HG02763 (cell line): ENCODE measurements at regions not wholly inside any gene's neighbourhood (a gene's known extent, or its start where the extent isn't known, plus 50 kb on each side); places are given as distances from the start of the nearest gene placed in this dataset.
"Not testable (repeated sequence)": the region's sequence is repeated elsewhere in the genome, so short reads cannot be mapped to it uniquely, and the experiment has no call there.

Source experiments
- ATAC-seq: cut with Tn5 transposase; IDR thresholded peaks from one replicate; pipeline ENCODE4 v1.9.1; 2021; ENCODE audit warnings: mild to moderate bottlenecking, moderate library complexity; ENCODE audit not compliant: unreplicated experiment

GRCh38 chr11:116667318-116667717, 105.5 kb downstream of the BUD13 start:
- ATAC-seq: not testable (repeated sequence)

- ATAC-seq: not testable (repeated sequence)
Measured at GRCh38 chr11:116666673-116667249, 106.0 kb downstream of the BUD13 start.

DNA sequence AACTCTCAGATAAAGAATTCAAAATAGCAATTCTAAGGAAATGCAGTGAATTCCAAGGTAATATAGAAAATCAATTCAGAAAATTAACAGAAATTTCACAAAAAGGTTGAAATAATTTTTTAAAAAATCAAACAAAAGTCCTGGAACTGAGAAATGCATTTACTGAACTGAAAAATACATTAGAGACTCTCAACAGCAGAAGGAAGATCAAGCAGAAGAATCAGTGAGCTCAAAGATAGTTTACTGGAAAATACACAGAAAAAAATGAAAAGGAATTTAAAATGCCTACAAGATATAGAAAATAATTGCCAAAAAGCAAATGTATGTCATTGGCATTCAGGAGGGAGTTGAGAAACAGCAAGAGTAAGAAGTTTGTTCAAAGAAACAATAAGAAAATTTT, 107.3 kb downstream of the BUD13 start:
- no peak for ATAC-seq

DNA sequence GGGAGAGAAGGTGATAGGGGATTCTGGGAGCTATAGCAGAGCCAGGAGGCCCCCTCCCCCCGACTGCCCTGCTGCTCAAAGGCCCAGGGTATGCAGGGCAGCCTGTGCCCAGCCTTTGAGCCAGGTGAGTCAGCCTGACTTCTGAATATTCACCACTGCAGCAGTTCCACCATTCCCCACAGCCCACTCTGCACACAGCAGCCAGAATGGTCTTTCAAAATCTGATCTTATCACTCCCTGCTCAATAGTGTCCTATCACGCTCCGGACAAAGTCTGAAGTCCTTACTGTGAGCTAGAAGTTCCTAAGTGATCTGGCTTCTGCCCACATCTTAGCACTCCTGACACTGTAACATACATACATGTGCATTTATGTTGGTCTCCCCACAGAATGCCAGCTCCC, 111.7 kb downstream of the BUD13 start:
- no peak for ATAC-seq

GRCh38 chr11:116660011-116660410, 112.8 kb downstream of the BUD13 start:
- ATAC-seq: no peak

DNA sequence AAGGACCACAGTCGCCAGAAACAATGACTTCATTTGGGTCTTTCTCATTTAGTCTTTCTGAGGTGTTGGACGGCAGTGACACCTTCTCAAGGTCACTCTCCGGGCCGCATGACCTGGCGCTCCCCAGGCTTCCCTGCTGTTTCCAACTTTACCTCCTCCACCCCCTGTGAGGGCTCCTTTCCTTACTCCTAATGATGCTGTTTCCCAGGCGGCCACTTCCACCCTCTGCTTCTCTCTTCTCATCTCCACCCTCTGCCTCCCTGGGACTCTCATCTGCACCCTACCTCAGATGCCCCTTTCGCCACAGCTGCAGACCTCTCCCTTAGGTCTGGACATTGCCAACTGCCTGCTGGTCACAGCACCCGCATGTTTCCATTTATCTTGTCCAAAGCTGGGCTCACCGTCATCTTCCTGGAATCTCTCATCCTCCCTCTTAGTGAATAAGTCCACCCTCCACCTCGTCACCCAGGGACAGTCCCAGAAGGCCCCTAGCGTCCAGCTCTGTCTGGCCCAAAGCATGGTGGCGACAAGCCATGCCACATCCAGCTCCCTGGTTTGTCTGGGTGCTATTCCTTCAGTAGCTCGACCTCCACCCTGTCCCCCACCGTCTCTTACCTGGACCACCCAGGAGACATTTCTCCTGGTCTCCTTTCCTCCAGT, 113.8 kb downstream of the BUD13 start:
- no peak for ATAC-seq

- no peak for ATAC-seq
Measured at GRCh38 chr11:116657842-116658825, 114.7 kb downstream of the BUD13 start.

GRCh38 chr11:116656011-116656410, 116.8 kb downstream of the BUD13 start:
- ATAC-seq: no peak

DNA sequence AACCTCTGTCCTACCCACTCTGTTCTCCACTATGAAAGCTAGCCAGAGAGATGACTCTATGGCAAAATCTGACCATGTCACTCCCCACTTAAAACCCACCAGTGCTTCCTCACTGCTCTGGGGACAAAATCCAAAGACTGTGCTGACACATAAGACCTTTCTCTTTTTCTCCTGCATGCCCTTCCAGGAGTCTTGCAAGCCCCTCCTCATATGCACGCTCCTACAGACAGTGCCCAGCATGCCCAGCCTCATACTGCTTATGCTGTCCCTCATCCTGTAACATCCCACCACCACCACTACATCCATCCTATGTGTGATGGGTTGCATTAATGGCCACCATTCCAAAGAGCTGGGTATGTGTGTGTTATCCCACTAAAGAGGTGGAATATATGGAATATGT, 118.3 kb downstream of the BUD13 start:
- no peak for ATAC-seq

DNA sequence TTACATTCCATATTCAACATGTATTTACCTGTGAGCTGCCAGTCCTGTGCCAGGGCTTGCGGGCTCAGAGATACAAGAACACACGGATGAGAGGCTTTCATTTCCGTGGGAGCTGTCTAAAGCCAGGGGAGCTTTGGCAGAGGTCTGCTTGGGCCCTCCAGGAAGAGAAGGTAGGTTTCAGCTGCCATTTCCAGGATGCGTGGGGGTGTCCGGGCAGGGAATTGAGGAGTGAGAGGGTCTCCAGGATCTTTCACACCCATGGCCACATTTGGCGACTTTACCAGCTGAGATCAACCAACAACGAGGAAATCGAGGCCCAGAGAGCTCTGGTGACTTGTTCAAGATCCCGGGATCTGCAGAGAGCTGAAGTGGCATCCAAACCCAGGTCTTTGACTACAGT, 119.6 kb downstream of the BUD13 start:
- ATAC-seq: no peak

- ATAC-seq: no peak
Measured at GRCh38 chr11:116651737-116652237, 121.0 kb downstream of the BUD13 start.

DNA sequence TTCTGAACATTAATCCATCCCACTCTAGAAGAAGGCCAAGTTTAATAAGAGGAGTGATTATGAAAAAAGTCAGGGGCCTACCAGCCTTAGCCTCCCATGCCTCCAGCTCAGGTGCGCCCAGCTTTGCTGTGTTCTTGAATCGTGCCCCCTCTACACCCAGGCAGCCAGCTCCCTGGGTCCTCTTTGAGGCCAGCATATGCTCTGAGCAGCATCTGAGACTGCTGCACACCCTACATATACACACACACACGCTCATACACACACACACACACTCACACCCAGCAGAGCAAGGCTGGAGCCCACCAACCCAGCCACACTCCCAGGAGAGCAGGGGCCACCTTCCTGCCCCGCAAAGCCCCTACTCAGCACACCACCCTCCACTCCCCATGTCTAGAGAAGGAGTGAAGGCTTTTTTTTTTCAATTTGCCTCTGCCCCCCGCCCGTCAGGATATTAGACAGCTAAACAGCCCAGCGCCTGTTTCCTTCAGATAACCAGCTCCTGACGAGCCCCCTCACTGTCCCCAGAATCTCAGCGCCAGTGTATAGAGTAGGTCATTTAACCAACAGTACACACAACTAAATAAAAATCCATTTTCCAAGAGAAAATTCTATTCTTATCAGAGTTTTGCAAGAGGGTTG, 121.6 kb downstream of the BUD13 start:
- ATAC-seq: no peak

- no peak for ATAC-seq
Measured at GRCh38 chr11:116650052-116650451, 122.7 kb downstream of the BUD13 start.

- no peak for ATAC-seq
Measured at GRCh38 chr11:116649268-116649667, 123.5 kb downstream of the BUD13 start.

DNA sequence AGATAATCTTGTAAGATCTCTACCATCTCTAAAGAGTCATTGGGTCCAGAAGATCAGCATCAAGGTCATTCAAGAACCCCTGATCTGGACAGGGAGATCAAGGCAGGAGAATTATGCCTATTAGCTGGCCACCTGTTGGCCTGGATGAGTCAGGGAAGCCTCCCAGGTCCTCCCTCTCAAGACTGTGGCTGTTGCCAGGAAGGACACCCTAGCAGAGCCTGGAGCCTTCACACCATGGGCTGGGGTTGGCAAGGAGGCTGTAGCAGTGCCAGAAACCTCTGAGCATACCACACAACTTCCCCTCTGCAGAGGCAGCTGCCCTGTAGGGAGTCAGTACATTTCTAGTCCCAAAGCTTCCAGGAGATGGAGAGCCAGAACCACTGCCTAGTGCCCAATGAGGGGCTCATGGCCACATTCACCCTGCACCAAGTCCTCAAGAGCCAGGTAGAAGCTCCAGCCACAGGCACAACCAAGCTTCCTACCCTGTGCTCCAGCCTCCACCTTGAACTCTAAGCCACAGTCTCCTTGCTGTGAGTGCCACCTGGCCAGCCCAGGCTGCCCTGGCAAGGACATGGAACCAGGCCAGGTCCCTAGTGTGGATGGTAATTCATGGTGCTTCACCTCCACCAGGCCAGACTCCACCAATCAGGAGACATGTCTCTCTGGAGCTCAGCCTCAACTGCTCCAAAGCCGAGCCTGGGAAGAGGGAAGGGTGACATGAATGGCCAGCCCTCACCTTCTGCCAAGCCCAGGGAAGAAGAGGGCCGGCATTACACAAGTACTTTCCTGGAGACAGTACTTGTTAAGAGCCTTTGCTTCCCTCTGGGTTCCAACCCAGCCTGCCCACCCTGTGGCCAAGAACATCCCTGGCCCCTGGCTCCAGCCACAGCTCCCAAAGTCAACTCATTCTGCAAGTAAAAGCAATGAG, 124.3 kb downstream of the BUD13 start:
- ATAC-seq: no peak

DNA sequence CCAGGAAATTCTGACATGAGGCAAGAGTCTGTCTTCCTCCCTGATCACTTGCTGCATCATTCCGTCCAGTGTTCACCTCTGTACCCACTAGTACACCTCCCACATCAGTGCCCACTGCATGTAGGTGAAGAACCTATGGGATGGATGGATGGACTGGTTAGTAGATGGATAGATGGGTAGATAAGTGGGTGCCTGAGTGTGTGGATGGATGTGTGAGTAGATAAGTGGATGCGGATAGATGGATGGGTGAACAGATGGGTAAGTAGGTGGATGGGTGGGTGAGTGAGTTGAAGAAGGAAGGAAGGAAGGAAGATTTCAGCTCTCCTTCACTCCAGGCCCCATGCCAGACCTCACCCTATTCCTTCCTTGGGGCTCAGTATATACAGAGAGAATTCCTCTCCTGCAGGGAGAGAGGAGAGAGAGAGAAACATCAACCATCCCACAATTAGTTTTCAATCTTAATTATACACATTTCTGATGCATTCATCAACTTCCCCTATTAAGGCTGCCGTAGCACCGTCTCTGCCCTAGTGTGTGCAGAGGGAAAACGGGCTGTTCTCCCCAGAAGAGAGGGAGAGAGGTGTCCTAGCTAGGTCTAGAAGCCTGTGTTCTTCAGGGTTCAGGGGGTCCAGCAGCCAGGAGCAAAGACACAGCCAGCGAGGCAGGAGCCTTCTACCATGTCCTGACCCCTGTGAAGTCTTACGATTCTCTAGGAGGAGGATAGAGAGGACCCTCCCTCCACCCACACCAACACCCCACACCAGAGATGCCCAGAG, 125.3 kb downstream of the BUD13 start:
- no peak for ATAC-seq

DNA sequence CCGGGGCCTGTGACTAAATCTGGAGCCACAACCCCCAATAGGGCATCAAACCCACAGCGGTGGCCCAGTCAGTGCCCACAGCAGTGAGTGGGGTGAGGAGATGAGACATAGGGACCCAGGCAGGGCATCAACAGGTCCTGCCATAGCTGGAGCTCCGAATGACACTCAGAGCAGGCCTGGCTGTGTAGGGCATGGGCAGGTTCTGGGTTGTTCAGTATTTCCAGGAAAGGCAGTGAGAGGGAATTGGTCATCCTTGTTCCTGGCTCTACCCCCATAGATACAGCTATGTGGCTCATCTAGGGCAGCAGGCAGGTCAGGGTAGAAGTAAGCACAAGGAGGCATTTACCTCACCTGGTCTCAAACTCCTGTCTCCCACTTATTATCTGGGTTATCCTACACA, 126.6 kb downstream of the BUD13 start:
- no peak for ATAC-seq

- ATAC-seq: no peak
Measured at GRCh38 chr11:116644941-116645305, 127.9 kb downstream of the BUD13 start.

GRCh38 chr11:116644201-116644940, 128.4 kb downstream of the BUD13 start:
- no peak for ATAC-seq
